Endothelial cell of umbilical vein (primary cell): ENCODE measurements at regions not wholly inside any gene's neighbourhood (a gene's known extent, or its start where the extent isn't known, plus 50 kb on each side); places are given as distances from the start of the nearest gene placed in this dataset.

ENCODE experiments used
- BruUV-seq: library from RNA; stranded (reverse); fragments of 400-500 nt; replicated peaks from 2 replicates; lab custom pipeline; 2021; lab: Mats Ljungman, UMichigan
- CTCF ChIA-PET: fragments of 300-600, 350-600 bp; sonication (Branson Sonifier 250); formaldehyde crosslinking; loops from one replicate; lab custom pipeline; 2021; ENCODE audit warnings: antibody characterized with exemption, inconsistent platforms; lab: Charles Lee
- POLR2A ChIA-PET: fragments of 300-600, 350-600 bp; sonication (Branson Sonifier 250); formaldehyde crosslinking; loops from one replicate; lab custom pipeline; 2021; ENCODE audit warnings: antibody characterized with exemption, inconsistent platforms; lab: Charles Lee
- DNase-seq: peaks from one replicate; pipeline ENCODE4 v3.0.0-alpha.2; 2011; ENCODE audit warnings: low read depth, low spot score
- FAIRE-seq: peaks from 2 replicates; lab custom pipeline; 2011; peaks lifted over from hg19 to GRCh38; lab: Jason Lieb, UNC
- H2AFZ ChIP-seq: 2 replicates; pipeline ENCODE4 v1.6.0; 2012; ENCODE audit warnings: low read depth, low read length, control low read depth, inconsistent platforms
- H3K27ac ChIP-seq: 2 replicates; pipeline ENCODE4 v1.5.1; 2011; ENCODE audit warnings: low read depth, mild to moderate bottlenecking, control low read depth, low read length, moderate library complexity; ENCODE audit not compliant: insufficient read depth
- H3K27me3 ChIP-seq, 2 experiments: 2 replicates each; pipeline versions ENCODE4 v1.6.0 to v1.6.1; 2011; ENCODE audit warnings: low read length in 2 of 2, mixed read lengths in 1 of 2; ENCODE audit not compliant: control insufficient read depth in 2 of 2, insufficient read depth in 2 of 2
- H3K36me3 ChIP-seq, 2 experiments: 2 replicates in 1 of 2; 3 replicates in 1 of 2; pipeline ENCODE4 v1.5.1; 2011; ENCODE audit warnings: low read length in 2 of 2, mild to moderate bottlenecking in 1 of 2, moderate library complexity in 1 of 2; ENCODE audit not compliant: control insufficient read depth in 2 of 2, insufficient read depth in 2 of 2; ENCODE audit errors: extremely low read depth in 1 of 2
- H3K4me1 ChIP-seq: 3 replicates; pipeline ENCODE4 v1.5.1; 2011; ENCODE audit warnings: mild to moderate bottlenecking, low read length; ENCODE audit not compliant: control insufficient read depth, insufficient read depth; ENCODE audit errors: extremely low read depth
- H3K4me2 ChIP-seq: 2 replicates; pipeline ENCODE4 v1.6.1; 2011; ENCODE audit warnings: low read length, control low read depth, mixed read lengths; ENCODE audit not compliant: insufficient read depth
- H3K4me3 ChIP-seq, 3 experiments: fragments of 200-600 bp in 1 of 3; sonication (generic), shearing (Covaris generic) in 1 of 3; replicated peaks in 1 of 3; 2 replicates each; pipeline ENCODE4 v1.5.1; 2011 to 2016; ENCODE audit warnings: control low read depth in 3 of 3, low read length in 3 of 3, mild to moderate bottlenecking in 2 of 3, inconsistent platforms in 1 of 3, low read depth in 1 of 3, moderate library complexity in 1 of 3; ENCODE audit not compliant: insufficient read depth in 1 of 3
- H3K79me2 ChIP-seq: 2 replicates; pipeline ENCODE4 v1.6.0; 2012; ENCODE audit warnings: low read length, inconsistent platforms; ENCODE audit not compliant: control insufficient read depth, insufficient read depth
- H3K9ac ChIP-seq: replicated peaks from 2 replicates; pipeline ENCODE3; 2011; ENCODE audit warnings: low read length, control low read depth; ENCODE audit not compliant: insufficient read depth; ENCODE audit errors: extremely low read depth
- H3K9me1 ChIP-seq: replicated peaks from 3 replicates; pipeline ENCODE4 v1.6.0; 2011; ENCODE audit warnings: mild to moderate bottlenecking, low read length; ENCODE audit not compliant: control insufficient read depth, insufficient read depth; ENCODE audit errors: extremely low read depth
- H3K9me3 ChIP-seq: replicated peaks from 2 replicates; pipeline ENCODE4 v1.5.1; 2012; ENCODE audit warnings: low read length, inconsistent platforms; ENCODE audit not compliant: control insufficient read depth, insufficient read depth
- H4K20me1 ChIP-seq: replicated peaks from 2 replicates; pipeline ENCODE3; 2011; ENCODE audit warnings: mild to moderate bottlenecking, low read length; ENCODE audit not compliant: control insufficient read depth, insufficient read depth; ENCODE audit errors: extremely low read depth
- CTCF ChIP-seq, 2 donors: IDR thresholded peaks; 1 replicate in 1 of 2; 2 replicates in 1 of 2; pipeline ENCODE4 v1.5.1; 2011; ENCODE audit warnings: low read length in 2 of 2, mild to moderate bottlenecking in 2 of 2, moderate library complexity in 2 of 2, control low read depth in 1 of 2, inconsistent platforms in 1 of 2, low read depth in 1 of 2; ENCODE audit not compliant: insufficient read depth in 1 of 2; ENCODE audit errors: extremely low read depth in 1 of 2
- EZH2 ChIP-seq: IDR thresholded peaks from 2 replicates; pipeline ENCODE4 v1.6.1; 2012; ENCODE audit warnings: borderline replicate concordance, low read depth, mild to moderate bottlenecking, moderate library complexity, low read length, inconsistent platforms; ENCODE audit not compliant: severe bottlenecking
- FOS ChIP-seq: IDR thresholded peaks from 2 replicates; pipeline ENCODE4 v1.6.1; 2011; ENCODE audit warnings: mild to moderate bottlenecking, low read length, moderate library complexity, borderline replicate concordance; ENCODE audit not compliant: insufficient read depth
- GATA2 ChIP-seq: IDR thresholded peaks from 2 replicates; pipeline ENCODE4 v1.7.0; 2011; ENCODE audit warnings: low read depth, mild to moderate bottlenecking, moderate library complexity, mixed read lengths, low read length; ENCODE audit not compliant: insufficient read length, insufficient read depth
- JUN ChIP-seq: IDR thresholded peaks from 2 replicates; pipeline ENCODE4 v1.6.1; 2011; ENCODE audit warnings: borderline replicate concordance, low read depth; ENCODE audit not compliant: insufficient read length, insufficient read depth
- MAX ChIP-seq: IDR thresholded peaks from 2 replicates; pipeline ENCODE4 v1.6.1; 2011; ENCODE audit not compliant: insufficient read depth, insufficient read length
- MYC ChIP-seq: IDR thresholded peaks from one replicate; pipeline ENCODE4 v1.6.1; 2011; ENCODE audit warnings: mild to moderate bottlenecking, low read depth, low read length
- POLR2A ChIP-seq: IDR thresholded peaks from 2 replicates; pipeline ENCODE4 v1.6.1; 2012; ENCODE audit warnings: low read depth, mild to moderate bottlenecking, control low read depth, low read length
- POLR2AphosphoS5 ChIP-seq: IDR thresholded peaks from 2 replicates; pipeline ENCODE4 v1.6.1; 2012; ENCODE audit warnings: low read depth, mild to moderate bottlenecking, control low read depth, low read length, moderate library complexity; ENCODE audit not compliant: insufficient read depth
- dilution Hi-C: fragments of 300-500 bp; cut with MboI; formaldehyde crosslinking; loops from one replicate; pipeline ENCODE4 v1.15.0; 2019; ENCODE audit warnings: low sequenced_read_pairs; ENCODE audit not compliant: extremely low pct_ligation_motif_present
- intact Hi-C: fragments of 100-400 bp; cut with micrococcal nuclease; formaldehyde crosslinking; loops from one replicate; pipeline ENCODE4 v1.10.0; 2022

GRCh38 chr6:73955800-73956199 lies 259.8 kb downstream of the CD109 start:
- DNase-seq (no peak), FAIRE-seq (no peak)
- no peaks in the 10 kb centered on the region for H3K4me1 ChIP-seq
- dilution Hi-C loops (no loop called here), intact Hi-C loops (no loop called here)
- H3K27ac ChIP-seq = no peak overlapping the region
- no peaks in the 10 kb centered on the region for H4K20me1 ChIP-seq
- H2AFZ ChIP-seq = no peak overlapping the region
- no peak overlapping the region for H3K9ac ChIP-seq
- no peaks in the 10 kb centered on the region for H3K9me3 ChIP-seq
- POLR2A ChIA-PET = no interaction called here
- H3K9me1 ChIP-seq = no peaks in the 10 kb centered on the region
- H3K4me2 ChIP-seq = no peak overlapping the region
- no TSS peak for BruUV-seq
- TF ChIP-seq JUN (no peak), POLR2A (no peak), POLR2AphosphoS5 (no peak), FOS (no peak), CTCF (IDR thresholded peaks at IDR 0.05; ENCODE audit: extremely low read depth in 1 of 2, insufficient read depth in 1 of 2, low read depth in 1 of 2, low read length in 2 of 2) (no peak), MAX (no peak), MYC (no peak), EZH2 (no peak), GATA2 (no peak)
- H3K36me3 ChIP-seq = no peaks in the 10 kb centered on the region
- H3K27me3 ChIP-seq = peaks cover 3 to 4% of the 10 kb centered on the region in 2 experiments
- H3K4me3 ChIP-seq = no peak overlapping the region
- no peaks in the 10 kb centered on the region for H3K79me2 ChIP-seq
- CTCF ChIA-PET = no interaction called here
